ENCODE measurements at regions not wholly inside any gene's neighbourhood (a gene's known extent, or its start where the extent isn't known, plus 50 kb on each side); places are given as distances from the start of the nearest gene placed in this dataset.

DNA sequence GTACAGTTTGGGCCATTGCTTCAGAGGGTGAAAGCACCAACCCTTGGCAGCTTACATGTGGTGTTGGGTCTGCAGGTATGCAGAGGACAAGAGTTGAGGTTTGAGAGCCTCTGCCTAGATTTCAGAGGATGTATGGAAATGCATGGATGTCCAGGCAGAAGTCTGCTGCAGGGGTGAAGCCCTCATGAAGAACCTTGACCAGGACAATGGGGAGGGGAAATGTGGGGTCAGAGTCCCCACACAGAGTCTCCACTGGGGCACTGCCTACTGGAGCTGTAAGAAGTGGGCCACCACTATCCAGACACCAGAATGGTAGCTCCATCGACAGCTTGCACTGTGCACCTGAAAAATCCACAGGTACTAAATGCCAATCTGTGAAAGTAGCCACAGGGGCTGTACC, 113.6 kb upstream of the SPATA31C2 start:
- TF ChIP-seq, protein P1, sequence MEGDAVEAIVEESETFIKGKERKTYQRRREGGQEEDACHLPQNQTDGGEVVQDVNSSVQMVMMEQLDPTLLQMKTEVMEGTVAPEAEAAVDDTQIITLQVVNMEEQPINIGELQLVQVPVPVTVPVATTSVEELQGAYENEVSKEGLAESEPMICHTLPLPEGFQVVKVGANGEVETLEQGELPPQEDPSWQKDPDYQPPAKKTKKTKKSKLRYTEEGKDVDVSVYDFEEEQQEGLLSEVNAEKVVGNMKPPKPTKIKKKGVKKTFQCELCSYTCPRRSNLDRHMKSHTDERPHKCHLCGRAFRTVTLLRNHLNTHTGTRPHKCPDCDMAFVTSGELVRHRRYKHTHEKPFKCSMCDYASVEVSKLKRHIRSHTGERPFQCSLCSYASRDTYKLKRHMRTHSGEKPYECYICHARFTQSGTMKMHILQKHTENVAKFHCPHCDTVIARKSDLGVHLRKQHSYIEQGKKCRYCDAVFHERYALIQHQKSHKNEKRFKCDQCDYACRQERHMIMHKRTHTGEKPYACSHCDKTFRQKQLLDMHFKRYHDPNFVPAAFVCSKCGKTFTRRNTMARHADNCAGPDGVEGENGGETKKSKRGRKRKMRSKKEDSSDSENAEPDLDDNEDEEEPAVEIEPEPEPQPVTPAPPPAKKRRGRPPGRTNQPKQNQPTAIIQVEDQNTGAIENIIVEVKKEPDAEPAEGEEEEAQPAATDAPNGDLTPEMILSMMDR (conservative IDR thresholded peaks at IDR 0.05; ENCODE audit: low read length), result no peak
- no peak for TF ChIP-seq EZH2phosphoT487 (IDR thresholded peaks at IDR 0.05; ENCODE audit: borderline replicate concordance)

Measured in Loucy (cell line).